ENCODE measurements at regions not wholly inside any gene's neighbourhood (a gene's known extent, or its start where the extent isn't known, plus 50 kb on each side); places are given as distances from the start of the nearest gene placed in this dataset.

- DNase-seq (no peak), ATAC-seq (ENCODE audit: low read depth) (no peak)
- no peaks in the 10 kb centered on the region for H3K4me1 ChIP-seq (ENCODE audit: control insufficient read depth in 2 of 2, insufficient read depth in 2 of 2, low read length in 2 of 2)
- H3K4me1 Mint-ChIP-seq = no peaks in the 10 kb centered on the region
- H3K4me2 ChIP-seq (replicated peaks; ENCODE audit: low read depth, low read length, poor library complexity, severe bottlenecking) = no peak overlapping the region
- no peaks in the 10 kb centered on the region for H3K9me3 ChIP-seq (ENCODE audit: control extremely low read depth in 1 of 3, control insufficient read depth in 2 of 3, insufficient read depth in 1 of 3, low read length in 2 of 3)
- no peak overlapping the region for H3K27ac ChIP-seq (ENCODE audit: low read length in 2 of 2)
- H3K4me3 Mint-ChIP-seq = no peak overlapping the region
- no peaks in the 10 kb centered on the region for H3K36me3 ChIP-seq (replicated peaks in 1 of 2; ENCODE audit: control extremely low read depth in 1 of 2, control insufficient read depth in 1 of 2, extremely low read depth in 1 of 2, insufficient read depth in 2 of 2, low read length in 1 of 2)
- no peak overlapping the region for H3K27ac Mint-ChIP-seq
- H2AFZ ChIP-seq (ENCODE audit: insufficient read depth, low read depth, low read length, poor library complexity, severe bottlenecking) = no peak overlapping the region
- no peaks in the 10 kb centered on the region for H3K79me2 ChIP-seq (ENCODE audit: control insufficient read depth, insufficient read depth, low read length)
- no peak overlapping the region for H3K4me3 ChIP-seq (ENCODE audit: control extremely low read depth in 1 of 5, extremely low read depth in 1 of 5, insufficient read depth in 1 of 5, low read depth in 2 of 5, low read length in 4 of 5)
- no peak overlapping the region for H3K9ac ChIP-seq (ENCODE audit: low read length)
- H4K20me1 ChIP-seq (ENCODE audit: control insufficient read depth, insufficient read depth, low read length, poor library complexity, severe bottlenecking) = no peaks in the 10 kb centered on the region
- no peaks in the 10 kb centered on the region for H3K9me3 Mint-ChIP-seq (ENCODE audit: insufficient read depth)
- no CpG with 5 or more reads among the region's 1 CpG for WGBS (ENCODE audit: insufficient coverage)
- no peaks in the 10 kb centered on the region for H3K27me3 Mint-ChIP-seq
- ChIA-PET CTCF (no interaction called here), POLR2A (no interaction called here)
- TF ChIP-seq CTCF (IDR thresholded peaks at IDR 0.05) = no peak
- TF ChIP-seq EZH2 (IDR thresholded peaks at IDR 0.05; ENCODE audit: borderline replicate concordance, insufficient read depth, low read depth, low read length, poor library complexity, severe bottlenecking) = no peak
- no peaks in the 10 kb centered on the region for H3K27me3 ChIP-seq (replicated peaks in 1 of 4; ENCODE audit: control extremely low read depth in 1 of 4, control insufficient read depth in 3 of 4, insufficient read depth in 4 of 4, low read length in 3 of 4)
- intact Hi-C loops (cut with micrococcal nuclease) = no loop called here
Observed at GRCh38 chr10:105965141-105965540, 1199.4 kb downstream of the SORCS1 start.

- ChIA-PET POLR2A (no interaction called here), CTCF (interaction anchor here (0.7 kb wide), 1 partner anchor 26 kb away, joined by 3 read pairs; no protein-coding TSS in a partner anchor)
- no peak for TF ChIP-seq CTCF (IDR thresholded peaks at IDR 0.05)
- H3K4me2 ChIP-seq (replicated peaks; ENCODE audit: low read depth, low read length, poor library complexity, severe bottlenecking) = no peak overlapping the region
- H3K79me2 ChIP-seq (ENCODE audit: control insufficient read depth, insufficient read depth, low read length) = no peaks in the 10 kb centered on the region
- DNase-seq (no peak), ATAC-seq (ENCODE audit: low read depth) (no peak)
- WGBS (ENCODE audit: insufficient coverage) = 14% methylated on average over 1 of the region's 5 CpGs
- no peak overlapping the region for H3K27ac ChIP-seq (ENCODE audit: low read length in 2 of 2)
- no peaks in the 10 kb centered on the region for H3K4me1 ChIP-seq (ENCODE audit: control insufficient read depth in 2 of 2, insufficient read depth in 2 of 2, low read length in 2 of 2)
- Mint-ChIP-seq H3K4me1 (no peaks in the 10 kb centered on the region), H3K4me3 (no peak overlapping the region), H3K9me3 (ENCODE audit: insufficient read depth) (no peaks in the 10 kb centered on the region), H3K27ac (no peak overlapping the region), H3K27me3 (no peaks in the 10 kb centered on the region)
- no peaks in the 10 kb centered on the region for H4K20me1 ChIP-seq (ENCODE audit: control insufficient read depth, insufficient read depth, low read length, poor library complexity, severe bottlenecking)
- no peak overlapping the region for H3K4me3 ChIP-seq (ENCODE audit: control extremely low read depth in 1 of 5, extremely low read depth in 1 of 5, insufficient read depth in 1 of 5, low read depth in 2 of 5, low read length in 4 of 5)
- H3K9me3 ChIP-seq (ENCODE audit: control extremely low read depth in 1 of 3, control insufficient read depth in 2 of 3, insufficient read depth in 1 of 3, low read length in 2 of 3) = no peaks in the 10 kb centered on the region
- no peak overlapping the region for H3K9ac ChIP-seq (ENCODE audit: low read length)
- H2AFZ ChIP-seq (ENCODE audit: insufficient read depth, low read depth, low read length, poor library complexity, severe bottlenecking) = no peak overlapping the region
- intact Hi-C loops (cut with micrococcal nuclease) = no loop called here
- no peaks in the 10 kb centered on the region for H3K27me3 ChIP-seq (replicated peaks in 1 of 4; ENCODE audit: control extremely low read depth in 1 of 4, control insufficient read depth in 3 of 4, insufficient read depth in 4 of 4, low read length in 3 of 4)
- H3K36me3 ChIP-seq (replicated peaks in 1 of 2; ENCODE audit: control extremely low read depth in 1 of 2, control insufficient read depth in 1 of 2, extremely low read depth in 1 of 2, insufficient read depth in 2 of 2, low read length in 1 of 2) = no peaks in the 10 kb centered on the region
Observed at GRCh38 chr10:105964009-105964408, 1200.5 kb downstream of the SORCS1 start.

All from B cell (primary cell).